NCI-H460 (cell line): ENCODE measurements at regions not wholly inside any gene's neighbourhood (a gene's known extent, or its start where the extent isn't known, plus 50 kb on each side); places are given as distances from the start of the nearest gene placed in this dataset.
"Not testable (repeated sequence)": the region's sequence is repeated elsewhere in the genome, so short reads cannot be mapped to it uniquely, and the experiment has no call there.

ENCODE experiments used
- DNase-seq: peaks from one replicate; pipeline ENCODE4 v3.0.0-alpha.2; 2016; ENCODE audit warnings: low read depth; ENCODE audit errors: extremely low read depth

GRCh38 chr12:131428091-131428685 is 282.7 kb upstream of the SFSWAP start:
- no peak for DNase-seq

DNA sequence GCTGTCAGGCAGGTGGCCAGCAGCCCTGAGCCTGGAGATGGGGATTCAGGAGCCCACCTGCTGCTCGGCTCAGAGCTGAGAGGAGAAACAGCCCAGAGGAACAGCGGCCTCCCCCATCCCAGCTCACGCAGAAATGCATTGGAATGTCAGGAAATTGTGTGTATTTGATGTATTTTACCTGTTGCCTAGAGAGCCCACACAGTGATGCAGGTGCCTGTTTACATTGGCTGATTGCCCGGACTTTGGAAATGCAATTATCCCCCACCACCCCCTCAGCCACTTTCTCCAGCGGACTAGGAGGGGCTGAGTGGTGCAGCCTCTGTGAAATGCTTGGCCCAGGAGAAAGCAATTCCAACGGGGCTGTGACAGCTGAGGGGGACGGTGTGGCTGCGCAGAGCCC is 281.7 kb upstream of the SFSWAP start:
- not testable (repeated sequence) for DNase-seq

- DNase-seq: not testable (repeated sequence)
These were observed 281.2 kb upstream of the SFSWAP start for GRCh38 chr12:131429697-131430096.

DNA sequence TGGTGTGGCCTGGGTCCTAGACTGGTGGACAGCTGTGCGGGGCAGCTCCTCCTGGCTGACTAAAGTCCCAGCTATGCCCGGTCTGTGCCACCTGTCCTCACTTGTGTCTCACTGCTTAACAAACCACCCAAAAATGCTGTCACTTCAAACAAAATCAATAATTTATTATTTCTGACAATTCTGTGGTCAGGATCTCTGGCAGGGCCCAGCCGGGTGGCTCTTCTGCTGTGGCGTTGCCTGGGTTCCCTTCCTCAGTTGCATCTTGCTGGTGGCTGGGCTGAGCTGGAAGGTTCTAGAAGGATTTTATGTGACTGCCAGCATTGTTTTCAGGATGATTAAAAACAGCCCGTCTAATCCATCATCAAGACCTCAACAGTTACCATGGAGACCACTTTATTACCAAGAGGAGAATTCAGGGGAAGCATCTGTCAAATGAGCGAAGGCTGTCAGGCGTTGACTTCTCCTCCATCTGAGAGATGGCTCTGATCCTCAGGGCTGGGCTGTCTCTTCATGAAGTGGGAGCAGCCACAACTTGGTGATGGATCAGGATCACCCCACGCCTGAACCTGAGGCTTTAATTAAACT is 280.6 kb upstream of the SFSWAP start:
- DNase-seq: no peak

DNA sequence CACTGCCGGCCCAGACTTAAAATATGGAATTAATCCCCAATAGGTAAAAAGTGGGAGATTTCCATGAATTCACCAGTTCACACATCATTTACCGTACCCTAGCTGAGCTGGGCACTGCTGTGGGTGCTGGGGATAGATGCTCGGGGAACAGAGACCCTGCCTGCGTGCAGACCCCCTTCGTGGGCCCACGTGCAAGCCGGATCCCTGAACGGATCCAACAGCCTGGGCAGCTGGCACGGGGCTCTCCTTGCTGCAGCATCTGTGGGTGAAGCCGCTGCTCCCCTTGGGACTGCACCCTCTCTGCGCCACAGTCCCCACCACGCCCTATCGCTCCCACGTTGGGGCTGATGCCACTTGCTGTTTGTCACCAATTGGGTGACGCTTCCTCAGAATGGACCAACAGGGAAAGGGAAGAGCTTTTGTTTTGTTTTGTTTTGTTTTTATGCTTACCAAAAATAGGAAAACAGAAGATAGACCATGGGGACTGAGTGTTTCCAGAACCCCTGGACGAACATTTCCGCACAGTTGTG is 279.7 kb upstream of the SFSWAP start:
- not testable (repeated sequence) for DNase-seq

DNA sequence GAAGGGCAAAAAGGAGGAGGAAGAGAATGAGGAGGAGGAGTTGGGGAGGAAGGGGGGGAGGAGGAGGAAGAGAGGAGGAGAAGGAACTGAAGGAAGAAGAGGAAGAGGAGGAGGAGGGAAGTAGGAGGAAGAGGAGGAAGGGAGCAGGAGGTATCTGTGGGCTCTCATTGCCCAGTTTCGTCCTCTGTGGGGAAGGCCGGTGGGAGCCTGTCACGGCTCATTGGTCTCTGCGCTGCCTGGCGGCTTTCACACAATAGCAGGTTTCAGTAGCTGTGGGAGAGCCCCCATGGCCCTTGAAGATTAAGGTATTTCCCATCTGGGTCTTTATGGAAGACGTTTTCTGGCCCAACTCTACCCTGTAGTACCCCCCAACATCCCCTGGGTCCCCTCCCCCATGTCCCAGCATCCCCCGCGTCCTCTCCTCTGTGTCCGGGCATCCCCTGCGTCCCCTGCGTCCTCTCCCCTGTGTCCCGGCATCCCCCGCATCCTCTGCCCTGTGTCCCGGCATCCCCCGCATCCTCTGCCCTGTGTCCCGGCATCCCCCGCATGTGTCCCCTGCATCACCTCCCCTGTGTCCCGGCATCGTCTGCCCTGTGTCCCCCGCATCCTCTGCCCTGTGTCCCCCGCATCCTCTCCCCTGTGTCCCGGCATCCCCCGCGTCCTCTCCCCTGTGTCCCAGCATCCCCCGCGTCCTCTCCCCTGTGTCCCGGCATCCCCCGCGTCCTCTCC is 278.2 kb upstream of the SFSWAP start:
- DNase-seq: no peak

DNA sequence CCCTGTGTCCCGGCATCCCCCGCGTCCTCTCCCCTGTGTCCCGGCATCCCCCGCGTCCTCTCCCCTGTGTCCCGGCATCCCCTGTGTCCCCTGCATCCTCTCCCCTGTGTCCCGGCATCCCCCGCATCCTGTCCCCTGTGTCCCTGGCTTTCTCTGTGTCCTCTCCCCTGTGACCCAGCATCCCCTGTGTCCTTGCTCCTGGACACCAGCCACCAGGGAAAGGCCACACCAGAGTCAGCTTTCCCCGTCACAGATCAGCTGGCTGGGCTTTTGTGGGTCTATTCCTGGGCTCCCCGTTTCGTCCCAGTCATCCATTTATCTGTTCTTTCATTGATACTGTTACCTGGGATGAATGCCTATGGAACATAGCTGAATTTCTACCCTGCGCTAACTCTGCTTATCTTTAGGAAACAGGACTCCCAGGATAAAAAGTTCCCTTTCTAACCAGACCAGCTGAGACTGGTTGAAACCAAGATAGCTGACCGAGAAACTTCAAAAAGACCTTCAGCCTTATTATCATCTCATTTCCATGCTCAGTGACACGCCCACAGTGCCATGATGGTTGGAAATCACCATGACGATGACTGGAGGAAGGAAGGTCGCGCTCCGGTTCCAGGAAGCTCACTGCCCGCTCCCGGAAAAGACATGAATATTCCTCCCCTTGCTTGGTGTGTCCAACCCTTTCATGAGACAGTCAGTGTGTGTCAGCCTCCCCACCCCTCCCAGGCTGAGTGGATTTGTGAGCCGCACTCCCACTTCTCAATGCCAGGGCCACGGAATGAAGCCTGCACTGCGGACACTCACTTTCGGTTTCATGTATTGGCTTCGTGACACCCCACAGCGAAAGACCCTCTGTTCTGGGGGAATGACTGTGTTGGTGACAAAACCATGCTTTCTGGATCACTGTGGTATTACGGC is 276.4 kb upstream of the SFSWAP start:
- DNase-seq: no peak

DNA sequence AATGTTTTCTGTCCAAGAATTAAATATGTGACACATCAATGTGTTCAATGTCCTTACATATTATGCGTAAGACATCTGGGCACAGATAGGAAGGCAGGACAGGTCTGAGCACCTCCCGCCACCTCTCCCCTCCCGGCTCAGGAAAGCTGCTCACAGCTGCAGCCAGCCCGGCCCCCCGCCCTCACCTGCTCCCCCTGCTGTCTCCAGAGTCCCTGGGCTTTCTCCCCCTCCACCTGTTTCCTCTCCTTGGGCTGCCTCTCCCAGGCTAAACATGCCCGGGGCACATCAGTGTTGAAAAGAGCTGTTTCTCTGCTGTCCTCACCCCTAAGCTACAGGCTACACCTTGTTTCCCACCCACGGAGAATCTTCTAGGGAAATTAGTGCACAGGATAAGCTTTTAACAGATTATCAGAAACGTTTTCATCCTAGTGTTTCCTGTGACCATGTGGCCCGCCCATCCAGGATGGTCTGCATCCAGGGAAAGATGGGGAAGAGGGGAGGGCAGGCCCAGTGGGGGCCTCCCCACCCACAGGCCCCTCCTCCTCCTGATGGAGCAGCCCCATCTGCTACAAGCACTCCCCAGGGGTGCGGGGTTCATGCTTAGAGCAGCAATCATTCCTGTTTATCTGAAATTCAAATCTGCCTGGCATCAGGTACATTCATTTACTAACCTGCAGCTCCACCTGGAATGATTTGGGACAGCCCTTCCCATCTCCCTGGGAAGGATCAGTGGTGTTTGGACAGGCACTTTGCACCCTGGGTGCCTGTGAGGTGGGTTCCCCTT is 273.8 kb upstream of the SFSWAP start:
- DNase-seq: no peak

DNA sequence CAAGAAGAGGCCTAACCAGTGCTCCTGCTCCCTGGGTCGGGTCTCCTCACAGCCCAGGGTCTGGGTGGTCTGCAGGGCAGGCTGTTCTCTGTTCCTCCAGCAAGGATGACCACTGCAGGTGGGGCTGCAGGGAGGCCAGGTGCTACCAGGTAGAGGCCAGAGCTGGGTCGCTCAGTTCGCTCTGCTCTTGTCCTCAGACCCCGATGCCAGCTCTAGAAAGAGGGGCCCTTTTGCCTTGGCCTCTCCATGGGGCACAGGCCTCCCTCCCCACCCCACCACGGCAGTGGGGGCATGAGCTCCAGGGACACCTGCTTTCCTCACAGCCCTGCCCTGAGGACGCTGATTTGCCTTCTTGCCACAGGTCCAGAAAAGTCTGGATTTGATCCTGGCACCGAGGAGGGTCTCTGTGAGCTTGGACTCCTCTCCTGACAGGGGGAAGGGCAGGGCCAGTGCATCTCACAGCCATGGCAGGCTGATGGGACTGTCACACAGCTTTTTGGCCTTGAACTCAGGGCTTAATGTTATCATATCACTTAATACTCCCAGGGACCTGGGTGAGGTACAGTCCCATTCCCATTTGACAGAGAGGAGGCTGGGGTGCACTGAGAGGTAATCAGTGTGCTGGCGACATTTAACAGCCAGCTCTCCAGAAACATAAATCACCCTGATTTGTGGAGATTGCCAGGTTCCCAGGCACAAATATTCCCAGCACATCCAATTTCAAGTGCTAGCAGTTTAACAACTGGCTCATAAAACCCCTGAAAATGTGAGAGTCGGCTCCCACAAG is 273.0 kb upstream of the SFSWAP start:
- no peak for DNase-seq

- DNase-seq: not testable (repeated sequence)
These were observed 272.4 kb upstream of the SFSWAP start for GRCh38 chr12:131438493-131438835.

- no peak for DNase-seq
These were observed 272.0 kb upstream of the SFSWAP start for GRCh38 chr12:131438881-131439280.

- not testable (repeated sequence) for DNase-seq
These were observed 271.1 kb upstream of the SFSWAP start for GRCh38 chr12:131439752-131440151.

- peak; percentile 65 for DNase-seq
These were observed 270.5 kb upstream of the SFSWAP start for GRCh38 chr12:131440209-131441059.

DNA sequence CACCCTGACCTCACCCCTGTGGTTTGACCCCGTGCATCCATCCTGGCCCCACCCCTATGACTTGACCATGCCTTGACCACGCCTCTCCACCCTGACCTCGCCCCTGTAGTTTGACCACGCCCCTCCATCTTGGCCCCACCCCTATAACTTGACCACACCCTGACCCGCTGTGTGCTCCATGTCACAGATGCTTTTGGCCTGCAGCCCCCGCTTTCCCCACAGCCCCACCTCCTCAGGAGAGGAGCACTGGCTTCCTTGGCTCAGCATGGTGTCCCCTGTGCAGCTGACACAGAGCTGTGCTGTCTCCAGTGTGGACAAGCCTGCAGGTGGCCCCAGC is 269.9 kb upstream of the SFSWAP start:
- peak; percentile 98 for DNase-seq

DNA sequence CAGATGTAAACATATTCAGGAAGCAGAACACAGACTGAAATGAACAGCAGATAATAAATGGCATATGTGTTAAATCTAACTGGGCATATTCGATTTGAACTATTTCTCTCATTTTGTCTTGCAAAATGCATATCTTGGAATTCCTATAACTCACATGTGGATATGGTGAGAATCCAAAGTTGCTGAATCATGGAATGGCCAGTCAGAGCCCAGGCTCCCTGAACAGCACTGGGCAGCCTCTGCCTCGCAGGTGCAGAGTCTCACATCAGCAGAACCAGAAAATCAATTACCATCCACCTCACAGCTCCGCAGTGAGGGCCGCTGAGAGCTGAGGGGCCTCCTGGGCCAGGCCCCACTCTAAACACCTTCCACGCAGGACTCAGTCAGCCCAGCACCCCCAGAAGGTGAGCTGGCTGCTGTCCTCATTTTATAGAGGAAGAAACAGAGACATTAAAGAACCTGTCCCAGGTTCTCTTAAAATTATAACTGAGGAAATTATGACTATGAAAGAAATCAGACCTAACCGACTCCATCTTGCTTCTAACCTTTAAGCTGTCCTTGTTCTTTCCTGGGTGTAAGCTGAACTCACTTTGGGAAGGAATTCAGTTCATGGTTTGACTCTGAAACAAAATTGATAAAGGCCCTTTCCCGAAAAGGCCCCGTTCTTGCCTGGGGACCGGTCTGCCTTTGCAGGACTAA is 269.1 kb upstream of the SFSWAP start:
- DNase-seq: peak; percentile 33

GRCh38 chr12:131442337-131442918 is 268.5 kb upstream of the SFSWAP start:
- DNase-seq: no peak
